Endodermal cell (in vitro differentiated cells): ENCODE measurements at regions not wholly inside any gene's neighbourhood (a gene's known extent, or its start where the extent isn't known, plus 50 kb on each side); places are given as distances from the start of the nearest gene placed in this dataset.

Experiments
- DNase-seq: peaks from one replicate; pipeline ENCODE4 v3.0.0-alpha.2; 2017
- H3K27ac ChIP-seq: 2 replicates; pipeline ENCODE4 v1.5.1; 2013; ENCODE audit warnings: mild to moderate bottlenecking, low read depth, low read length, moderate library complexity
- H3K27me3 ChIP-seq: 2 replicates; pipeline ENCODE4 v1.6.1; 2013; ENCODE audit warnings: mild to moderate bottlenecking, low read length, moderate library complexity; ENCODE audit not compliant: insufficient read depth, control insufficient read depth, poor library complexity, severe bottlenecking
- H3K36me3 ChIP-seq: 2 replicates; pipeline ENCODE4 v1.7.0; 2013; ENCODE audit warnings: mild to moderate bottlenecking, low read length, moderate library complexity; ENCODE audit not compliant: control insufficient read depth, insufficient read depth
- H3K4me1 ChIP-seq: one replicate; pipeline ENCODE4 v1.7.0; 2013; ENCODE audit warnings: low read length; ENCODE audit not compliant: control insufficient read depth, insufficient read depth
- H3K4me3 ChIP-seq: 2 replicates; pipeline ENCODE4 v1.5.1; 2013; ENCODE audit warnings: mild to moderate bottlenecking, low read length, moderate library complexity
- H3K9ac ChIP-seq: 2 replicates; pipeline ENCODE4 v1.6.1; 2013; ENCODE audit warnings: mild to moderate bottlenecking, low read length, moderate library complexity; ENCODE audit not compliant: poor library complexity, severe bottlenecking; ENCODE audit errors: extremely low read depth
- H3K9me3 ChIP-seq: 2 replicates; pipeline ENCODE4 v1.6.1; 2013; ENCODE audit warnings: mild to moderate bottlenecking, low read length, moderate library complexity; ENCODE audit not compliant: control insufficient read depth
- H3K27ac Mint-ChIP-seq: 2 replicates; pipeline ENCODE4 v1.8.0; 2020; ENCODE audit warnings: mixed read lengths
- H3K27me3 Mint-ChIP-seq: 2 replicates; pipeline ENCODE4 v1.8.0; 2021; ENCODE audit warnings: mild to moderate bottlenecking, mixed read lengths; ENCODE audit not compliant: insufficient read depth
- H3K36me3 Mint-ChIP-seq: 2 replicates; pipeline ENCODE4 v1.8.0; 2020; ENCODE audit warnings: low read depth, mixed read lengths
- H3K4me1 Mint-ChIP-seq: 2 replicates; pipeline ENCODE4 v1.8.0; 2020; ENCODE audit warnings: mixed read lengths
- H3K4me3 Mint-ChIP-seq: 2 replicates; pipeline ENCODE4 v1.8.0; 2020; ENCODE audit warnings: mild to moderate bottlenecking, moderate library complexity, mixed read lengths
- H3K9me3 Mint-ChIP-seq: 2 replicates; pipeline ENCODE4 v1.8.0; 2020; ENCODE audit warnings: mild to moderate bottlenecking, mixed read lengths
- WGBS, 2 experiments: methylation state at CpG; one replicate each; pipeline versions ENCODE4 v1.1.5 to v1.1.7; 2013; ENCODE audit warnings: missing lambda C conversion rate in 2 of 2, mixed read lengths in 1 of 2; ENCODE audit not compliant: insufficient coverage in 1 of 2, insufficient read length in 1 of 2; 5-methylcytosine and 5-hydroxymethylcytosine counted together
- TF ChIP-seq, protein P1 (sequence below): fragments of 200-600 bp; sonication (generic); conservative IDR thresholded peaks from 2 replicates; pipeline ENCODE4 v1.5.0; 2021; ENCODE audit warnings: antibody characterized with exemption, mild to moderate bottlenecking

DNA sequence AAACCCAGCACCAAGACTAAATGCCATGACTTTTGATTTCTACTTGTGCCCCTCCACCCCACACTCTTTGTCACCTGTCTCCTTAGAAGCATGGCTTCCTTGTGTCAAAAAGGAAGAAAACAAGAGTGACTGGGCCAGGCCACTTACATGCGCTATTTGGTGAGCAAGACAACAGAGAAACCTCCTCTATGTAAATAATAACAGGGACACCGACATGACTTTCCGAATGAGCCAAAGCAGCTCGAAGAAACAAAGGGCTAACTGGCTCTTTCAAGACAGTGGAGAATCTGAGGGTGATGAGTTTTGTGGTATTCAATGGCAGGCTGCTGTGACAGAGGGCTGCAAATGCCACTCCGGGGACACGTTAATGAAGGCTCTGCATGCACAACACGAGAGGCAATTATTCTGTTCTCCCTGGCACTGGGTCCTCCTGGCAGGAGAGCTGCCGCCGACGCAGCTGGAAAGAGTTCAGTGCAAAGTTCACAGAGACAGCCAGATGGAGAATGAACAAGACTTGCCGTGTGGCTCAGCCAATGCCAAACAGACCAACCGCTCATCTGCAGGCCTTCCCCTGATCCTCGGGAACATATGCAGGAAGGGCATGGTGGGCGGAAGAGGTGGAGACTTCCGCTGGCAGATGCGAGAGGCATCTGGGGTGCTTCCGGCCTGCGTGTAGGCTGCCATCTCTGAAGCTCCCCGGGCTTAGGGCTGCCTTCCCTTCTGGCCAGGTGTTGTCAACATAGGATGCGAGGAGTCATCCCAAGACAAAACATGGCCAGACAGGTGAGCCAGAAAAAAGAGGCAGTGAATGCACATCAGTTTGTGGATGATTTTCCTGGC, 59.1 kb upstream of the SMNDC1 start:
- Mint-ChIP-seq H3K27ac (no peak overlapping the region), H3K4me3 (no peak overlapping the region), H3K27me3 (no peaks in the 10 kb centered on the region), H3K4me1 (peaks cover 8% of the 10 kb centered on the region), H3K36me3 (no peaks in the 10 kb centered on the region), H3K9me3 (no peaks in the 10 kb centered on the region)
- TF ChIP-seq, protein P1, sequence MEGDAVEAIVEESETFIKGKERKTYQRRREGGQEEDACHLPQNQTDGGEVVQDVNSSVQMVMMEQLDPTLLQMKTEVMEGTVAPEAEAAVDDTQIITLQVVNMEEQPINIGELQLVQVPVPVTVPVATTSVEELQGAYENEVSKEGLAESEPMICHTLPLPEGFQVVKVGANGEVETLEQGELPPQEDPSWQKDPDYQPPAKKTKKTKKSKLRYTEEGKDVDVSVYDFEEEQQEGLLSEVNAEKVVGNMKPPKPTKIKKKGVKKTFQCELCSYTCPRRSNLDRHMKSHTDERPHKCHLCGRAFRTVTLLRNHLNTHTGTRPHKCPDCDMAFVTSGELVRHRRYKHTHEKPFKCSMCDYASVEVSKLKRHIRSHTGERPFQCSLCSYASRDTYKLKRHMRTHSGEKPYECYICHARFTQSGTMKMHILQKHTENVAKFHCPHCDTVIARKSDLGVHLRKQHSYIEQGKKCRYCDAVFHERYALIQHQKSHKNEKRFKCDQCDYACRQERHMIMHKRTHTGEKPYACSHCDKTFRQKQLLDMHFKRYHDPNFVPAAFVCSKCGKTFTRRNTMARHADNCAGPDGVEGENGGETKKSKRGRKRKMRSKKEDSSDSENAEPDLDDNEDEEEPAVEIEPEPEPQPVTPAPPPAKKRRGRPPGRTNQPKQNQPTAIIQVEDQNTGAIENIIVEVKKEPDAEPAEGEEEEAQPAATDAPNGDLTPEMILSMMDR = no peak
- no peak for DNase-seq
- WGBS, 2 experiments = 91 to 95% methylated on average over 11 to 20 of the region's 20 CpGs
- Histone ChIP-seq H3K4me3 (no peak overlapping the region), H3K27me3 (no peaks in the 10 kb centered on the region), H3K36me3 (no peaks in the 10 kb centered on the region), H3K4me1 (no peaks in the 10 kb centered on the region), H3K9me3 (no peaks in the 10 kb centered on the region), H3K9ac (no peak overlapping the region), H3K27ac (no peak overlapping the region)

DNA sequence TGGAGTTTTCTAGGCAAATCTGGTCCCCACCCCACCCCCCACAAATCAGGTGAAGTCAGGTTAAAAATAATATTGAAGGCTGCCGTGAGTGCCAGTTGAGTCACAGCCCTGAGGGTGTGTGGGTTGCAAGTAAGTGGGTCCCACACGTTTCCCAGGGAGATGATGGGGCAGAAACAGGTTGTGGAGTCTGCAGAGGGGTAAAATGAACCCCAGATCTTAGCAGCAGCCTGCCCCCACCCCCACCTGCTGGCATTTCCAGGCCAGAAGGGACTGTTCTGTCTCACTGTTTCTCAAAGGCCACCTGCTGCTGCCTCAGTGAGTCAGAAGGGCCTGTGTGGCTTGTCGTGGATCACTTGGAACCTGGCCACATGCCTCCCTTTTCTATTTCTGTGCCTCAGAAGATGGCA, 59.8 kb upstream of the SMNDC1 start:
- Histone ChIP-seq H3K4me1 (no peaks in the 10 kb centered on the region), H3K9me3 (no peaks in the 10 kb centered on the region), H3K9ac (no peak overlapping the region), H3K27ac (no peak overlapping the region), H3K27me3 (no peaks in the 10 kb centered on the region), H3K36me3 (no peaks in the 10 kb centered on the region), H3K4me3 (no peak overlapping the region)
- Mint-ChIP-seq H3K4me3 (no peak overlapping the region), H3K27ac (no peak overlapping the region), H3K27me3 (no peaks in the 10 kb centered on the region), H3K36me3 (no peaks in the 10 kb centered on the region), H3K9me3 (no peaks in the 10 kb centered on the region), H3K4me1 (peaks cover 4% of the 10 kb centered on the region)
- WGBS, 2 experiments = 82 to 100% methylated on average over 2 to 3 of the region's 3 CpGs
- DNase-seq = no peak
- TF ChIP-seq, protein P1 = no peak

DNA sequence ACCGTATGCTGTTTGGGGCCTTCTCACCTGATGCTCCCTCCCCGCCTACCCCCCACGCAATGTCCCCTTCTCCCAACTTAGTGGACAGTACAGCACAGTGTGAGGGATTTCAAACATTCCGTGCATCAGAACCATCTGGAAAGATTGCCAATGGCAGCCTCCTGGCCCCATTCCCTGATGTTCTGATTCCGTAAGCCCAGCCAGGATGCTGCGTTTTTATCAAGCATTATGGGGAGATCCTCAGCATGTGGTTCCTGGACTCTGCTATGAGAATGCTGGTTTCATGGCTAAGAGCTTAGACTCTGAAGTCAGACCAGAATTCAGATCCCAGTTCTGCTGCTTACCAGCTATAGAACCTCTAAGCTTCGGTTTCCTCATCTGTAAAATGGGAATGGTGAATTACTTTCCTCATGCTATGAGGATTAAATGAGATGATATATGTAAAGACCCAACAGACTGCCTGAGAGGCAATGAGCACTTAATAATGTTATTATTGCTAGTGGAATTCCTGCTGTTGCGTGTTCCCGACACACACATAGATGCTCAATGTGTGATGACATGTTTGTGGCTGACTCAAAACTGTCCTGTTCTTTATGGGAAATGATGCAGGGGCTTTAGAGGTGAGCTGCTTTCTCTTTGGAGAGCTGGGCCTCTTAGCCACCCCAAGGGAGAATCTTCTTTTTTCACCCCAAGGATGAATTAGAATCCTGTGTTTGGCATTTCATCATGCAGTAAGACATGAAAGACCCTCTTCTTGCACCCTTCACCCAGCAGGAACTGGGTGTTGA, 60.8 kb upstream of the SMNDC1 start:
- Mint-ChIP-seq H3K4me3 (no peak overlapping the region), H3K36me3 (no peaks in the 10 kb centered on the region), H3K27ac (no peak overlapping the region), H3K27me3 (no peaks in the 10 kb centered on the region), H3K4me1 (peaks cover 4% of the 10 kb centered on the region), H3K9me3 (no peaks in the 10 kb centered on the region)
- H3K27ac ChIP-seq = no peak overlapping the region
- no peaks in the 10 kb centered on the region for H3K36me3 ChIP-seq
- no peaks in the 10 kb centered on the region for H3K9me3 ChIP-seq
- H3K4me3 ChIP-seq = no peak overlapping the region
- no peaks in the 10 kb centered on the region for H3K27me3 ChIP-seq
- no peaks in the 10 kb centered on the region for H3K4me1 ChIP-seq
- WGBS, 2 experiments = 96 to 99% methylated on average over 9 of the region's 9 CpGs
- H3K9ac ChIP-seq = no peak overlapping the region
- no peak for DNase-seq
- TF ChIP-seq, protein P1 = no peak
